Right atrium auricular region (tissue), 2 donors: ENCODE measurements at regions not wholly inside any gene's neighbourhood (a gene's known extent, or its start where the extent isn't known, plus 50 kb on each side); places are given as distances from the start of the nearest gene placed in this dataset.
"Not testable (repeated sequence)": the region's sequence is repeated elsewhere in the genome, so short reads cannot be mapped to it uniquely, and the experiment has no call there.

Source experiments
- DNase-seq: peaks from one replicate; pipeline ENCODE4 v3.0.0-alpha.2; 2019; ENCODE audit warnings: low spot score
- H3K27ac ChIP-seq, 2 donors: fragments of 200-600 bp; sonication (generic); 1 replicate in 1 of 2; 2 replicates in 1 of 2; pipeline ENCODE4 v1.5.1; 2016 to 2019
- H3K27me3 ChIP-seq, 2 donors: fragments of 200-600 bp; sonication (generic); one replicate each; pipeline versions ENCODE4 v1.5.1 to v1.6.0; 2017 to 2019
- H3K36me3 ChIP-seq: fragments of 200-600 bp; sonication (generic); one replicate; pipeline ENCODE4 v1.5.1; 2016
- H3K4me1 ChIP-seq, 2 donors: fragments of 200-600 bp; sonication (generic); one replicate each; pipeline versions ENCODE4 v1.5.1 to v1.6.0; 2017 to 2019
- H3K4me3 ChIP-seq, 2 donors: fragments of 200-600 bp; sonication (generic); 1 replicate in 1 of 2; 2 replicates in 1 of 2; pipeline ENCODE4 v1.5.1; 2017 to 2019; ENCODE audit warnings: mild to moderate bottlenecking in 1 of 2, moderate library complexity in 1 of 2
- H3K9me3 ChIP-seq, 2 donors: fragments of 200-600 bp; sonication (generic); one replicate each; pipeline ENCODE4 v1.5.1; 2019
- CTCF ChIP-seq, 2 donors: fragments of 200-600 bp; sonication (generic); IDR thresholded peaks; one replicate each; pipeline ENCODE4 v1.5.1; 2019; ENCODE audit warnings: antibody characterized with exemption in 2 of 2

GRCh38 chr14:105978618-105979295 is 452.4 kb downstream of the TMEM121 start:
- no peak for DNase-seq
- no peaks in the 10 kb centered on the region for H3K9me3 ChIP-seq
- H3K27me3 ChIP-seq: no peaks in the 10 kb centered on the region
- H3K27ac ChIP-seq: no peak overlapping the region
- H3K4me1 ChIP-seq: no peaks in the 10 kb centered on the region
- no peaks in the 10 kb centered on the region for H3K36me3 ChIP-seq
- no peak overlapping the region for H3K4me3 ChIP-seq
- TF ChIP-seq CTCF (IDR thresholded peaks at IDR 0.05): no peak

GRCh38 chr14:105979446-105979845 is 453.1 kb downstream of the TMEM121 start:
- no peak for DNase-seq
- Histone ChIP-seq H3K36me3 (no peaks in the 10 kb centered on the region), H3K4me3 (no peak overlapping the region), H3K27ac (no peak overlapping the region), H3K4me1 (no peaks in the 10 kb centered on the region), H3K27me3 (no peaks in the 10 kb centered on the region), H3K9me3 (no peaks in the 10 kb centered on the region)
- no peak for TF ChIP-seq CTCF (IDR thresholded peaks at IDR 0.05)

GRCh38 chr14:105980224-105980623 is 453.8 kb downstream of the TMEM121 start:
- no peaks in the 10 kb centered on the region for H3K36me3 ChIP-seq
- no peak overlapping the region for H3K27ac ChIP-seq
- no peaks in the 10 kb centered on the region for H3K9me3 ChIP-seq
- H3K4me3 ChIP-seq: no peak overlapping the region
- TF ChIP-seq CTCF (IDR thresholded peaks at IDR 0.05): no peak
- no peaks in the 10 kb centered on the region for H3K27me3 ChIP-seq
- no peaks in the 10 kb centered on the region for H3K4me1 ChIP-seq
- DNase-seq: no peak

- not testable (repeated sequence) for H3K4me3 ChIP-seq, H3K27me3 ChIP-seq, H3K27ac ChIP-seq, H3K4me1 ChIP-seq, H3K9me3 ChIP-seq, H3K36me3 ChIP-seq, DNase-seq
Observed at GRCh38 chr14:105981517-105982302, 455.3 kb downstream of the TMEM121 start.

GRCh38 chr14:105982664-105983063 is 456.3 kb downstream of the TMEM121 start:
- Histone ChIP-seq H3K36me3 (no peaks in the 10 kb centered on the region), H3K27me3 (no peaks in the 10 kb centered on the region), H3K9me3 (no peaks in the 10 kb centered on the region), H3K4me1 (no peaks in the 10 kb centered on the region), H3K4me3 (no peak overlapping the region), H3K27ac (no peak overlapping the region)
- DNase-seq: no peak
- no peak for TF ChIP-seq CTCF (IDR thresholded peaks at IDR 0.05)

- no peak for DNase-seq
Observed at GRCh38 chr14:105986894-105987284, 460.5 kb downstream of the TMEM121 start.

More at GRCh38 chr14:105986894-105987284, 460.5 kb downstream of the TMEM121 start:
- no peak for TF ChIP-seq CTCF (IDR thresholded peaks at IDR 0.05)
- no peak overlapping the region for H3K27ac ChIP-seq
- no peak overlapping the region for H3K4me3 ChIP-seq
- no peaks in the 10 kb centered on the region for H3K27me3 ChIP-seq
- H3K9me3 ChIP-seq: no peaks in the 10 kb centered on the region
- H3K4me1 ChIP-seq: no peaks in the 10 kb centered on the region
- H3K36me3 ChIP-seq: no peaks in the 10 kb centered on the region
